ENCODE measurements at regions not wholly inside any gene's neighbourhood (a gene's known extent, or its start where the extent isn't known, plus 50 kb on each side); places are given as distances from the start of the nearest gene placed in this dataset.

GRCh38 chr12:45601390-45601789 lies 128.1 kb upstream of the ARID2 start:
- DNase-seq (ENCODE audit: low spot score in 2 of 2): no peak
- no peaks in the 10 kb centered on the region for H3K36me3 Mint-ChIP-seq (ENCODE audit: insufficient read depth)
- H3K27me3 Mint-ChIP-seq: peaks cover 22% of the 10 kb centered on the region
- H3K27ac Mint-ChIP-seq (ENCODE audit: low read depth): no peak overlapping the region
- no peak for ATAC-seq (replicated peaks; ENCODE audit: extremely low read depth, poor library complexity, severe bottlenecking)
- no peak overlapping the region for H3K4me3 Mint-ChIP-seq
- H3K9me3 Mint-ChIP-seq: peaks cover 6% of the 10 kb centered on the region
- H3K4me1 Mint-ChIP-seq: no peaks in the 10 kb centered on the region

- no peak for ATAC-seq (replicated peaks; ENCODE audit: extremely low read depth, poor library complexity, severe bottlenecking)
- H3K4me3 Mint-ChIP-seq: no peak overlapping the region
Measured at GRCh38 chr12:45601888-45602287, 127.6 kb upstream of the ARID2 start.

GRCh38 chr12:45605624-45606023 lies 123.9 kb upstream of the ARID2 start:
- Mint-ChIP-seq H3K9me3 (peaks cover 6% of the 10 kb centered on the region), H3K27me3 (peaks cover 11% of the 10 kb centered on the region), H3K36me3 (ENCODE audit: insufficient read depth) (no peaks in the 10 kb centered on the region), H3K27ac (ENCODE audit: low read depth) (no peak overlapping the region), H3K4me1 (no peaks in the 10 kb centered on the region), H3K4me3 (no peak overlapping the region)
- DNase-seq (ENCODE audit: low spot score in 2 of 2) (no peak), ATAC-seq (replicated peaks; ENCODE audit: extremely low read depth, poor library complexity, severe bottlenecking) (no peak)

More at GRCh38 chr12:45601888-45602287, 127.6 kb upstream of the ARID2 start:
- no peak for DNase-seq (ENCODE audit: low spot score in 2 of 2)
- Mint-ChIP-seq H3K4me1 (no peaks in the 10 kb centered on the region), H3K36me3 (ENCODE audit: insufficient read depth) (no peaks in the 10 kb centered on the region), H3K27me3 (peaks cover 20% of the 10 kb centered on the region), H3K9me3 (peaks cover 6% of the 10 kb centered on the region), H3K27ac (ENCODE audit: low read depth) (no peak overlapping the region)

GRCh38 chr12:45611061-45611460 lies 118.4 kb upstream of the ARID2 start:
- no peak overlapping the region for H3K4me3 Mint-ChIP-seq
- ATAC-seq (replicated peaks; ENCODE audit: extremely low read depth, poor library complexity, severe bottlenecking): no peak
- H3K36me3 Mint-ChIP-seq (ENCODE audit: insufficient read depth): no peaks in the 10 kb centered on the region
- H3K9me3 Mint-ChIP-seq: no peaks in the 10 kb centered on the region
- H3K27ac Mint-ChIP-seq (ENCODE audit: low read depth): no peak overlapping the region
- H3K27me3 Mint-ChIP-seq: peaks cover 1% of the 10 kb centered on the region
- no peak for DNase-seq (ENCODE audit: low spot score in 2 of 2)
- H3K4me1 Mint-ChIP-seq: no peaks in the 10 kb centered on the region

DNA sequence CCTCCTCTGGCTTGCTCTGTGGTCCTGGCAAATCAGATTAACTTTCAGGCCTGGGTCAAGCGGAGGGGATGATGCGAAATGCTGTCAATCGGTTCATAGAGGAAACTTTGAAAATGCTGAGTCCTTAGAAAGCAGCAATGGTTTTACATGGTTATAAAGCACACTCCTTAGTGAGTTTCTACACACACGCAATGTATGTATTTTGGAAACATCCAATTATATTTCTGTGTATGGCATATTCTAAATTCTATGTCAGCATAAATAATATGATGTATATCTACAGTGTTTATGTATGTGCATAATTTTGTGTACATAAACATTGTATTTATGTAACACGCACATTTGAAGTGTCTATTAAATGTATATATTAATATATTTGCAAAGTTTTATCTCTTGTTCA lies 118.0 kb upstream of the ARID2 start:
- Mint-ChIP-seq H3K27ac (ENCODE audit: low read depth) (no peak overlapping the region), H3K4me1 (no peaks in the 10 kb centered on the region), H3K4me3 (no peak overlapping the region), H3K27me3 (no peaks in the 10 kb centered on the region), H3K36me3 (ENCODE audit: insufficient read depth) (no peaks in the 10 kb centered on the region), H3K9me3 (no peaks in the 10 kb centered on the region)
- DNase-seq (ENCODE audit: low spot score in 2 of 2) (no peak), ATAC-seq (replicated peaks; ENCODE audit: extremely low read depth, poor library complexity, severe bottlenecking) (no peak)

GRCh38 chr12:45612044-45612794 lies 117.3 kb upstream of the ARID2 start:
- ATAC-seq (replicated peaks; ENCODE audit: extremely low read depth, poor library complexity, severe bottlenecking) (no peak), DNase-seq (ENCODE audit: low spot score in 2 of 2) (no peak)
- H3K36me3 Mint-ChIP-seq (ENCODE audit: insufficient read depth): no peaks in the 10 kb centered on the region
- H3K4me1 Mint-ChIP-seq: no peaks in the 10 kb centered on the region
- no peaks in the 10 kb centered on the region for H3K27me3 Mint-ChIP-seq
- H3K9me3 Mint-ChIP-seq: no peaks in the 10 kb centered on the region
- no peak overlapping the region for H3K27ac Mint-ChIP-seq (ENCODE audit: low read depth)
- H3K4me3 Mint-ChIP-seq: no peak overlapping the region

- ATAC-seq (replicated peaks; ENCODE audit: extremely low read depth, poor library complexity, severe bottlenecking): no peak
- DNase-seq (ENCODE audit: low spot score in 2 of 2): no peak
- Mint-ChIP-seq H3K4me3 (no peak overlapping the region), H3K27ac (ENCODE audit: low read depth) (no peak overlapping the region), H3K36me3 (ENCODE audit: insufficient read depth) (no peaks in the 10 kb centered on the region), H3K4me1 (no peaks in the 10 kb centered on the region), H3K27me3 (no peaks in the 10 kb centered on the region), H3K9me3 (no peaks in the 10 kb centered on the region)
Measured at GRCh38 chr12:45613296-45613695, 116.2 kb upstream of the ARID2 start.

GRCh38 chr12:45613855-45614254 lies 115.7 kb upstream of the ARID2 start:
- no peaks in the 10 kb centered on the region for H3K36me3 Mint-ChIP-seq (ENCODE audit: insufficient read depth)
- DNase-seq (ENCODE audit: low spot score in 2 of 2) (no peak), ATAC-seq (replicated peaks; ENCODE audit: extremely low read depth, poor library complexity, severe bottlenecking) (no peak)
- no peaks in the 10 kb centered on the region for H3K9me3 Mint-ChIP-seq
- H3K4me1 Mint-ChIP-seq: no peaks in the 10 kb centered on the region
- H3K4me3 Mint-ChIP-seq: no peak overlapping the region
- no peak overlapping the region for H3K27ac Mint-ChIP-seq (ENCODE audit: low read depth)
- no peaks in the 10 kb centered on the region for H3K27me3 Mint-ChIP-seq

DNA sequence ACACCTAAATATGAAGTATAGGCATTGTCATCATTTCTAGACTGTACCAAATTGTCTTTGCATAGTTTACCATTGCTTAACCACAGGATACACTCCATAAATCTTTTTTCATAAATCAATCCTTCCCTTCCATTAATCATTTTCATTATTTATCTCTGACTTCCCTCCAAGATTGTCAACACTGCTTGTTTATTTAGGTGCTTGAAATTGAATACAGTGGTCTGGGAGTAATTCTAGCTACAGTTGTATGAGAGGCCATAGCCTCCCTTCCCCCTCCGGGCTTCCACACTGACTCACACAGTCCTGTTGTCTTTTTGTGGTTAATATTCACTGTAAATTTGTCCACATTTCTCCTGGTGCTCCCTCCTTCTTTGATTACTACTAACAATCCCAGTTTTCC lies 114.2 kb upstream of the ARID2 start:
- Mint-ChIP-seq H3K27ac (ENCODE audit: low read depth) (no peak overlapping the region), H3K27me3 (no peaks in the 10 kb centered on the region), H3K9me3 (no peaks in the 10 kb centered on the region), H3K36me3 (ENCODE audit: insufficient read depth) (no peaks in the 10 kb centered on the region), H3K4me3 (no peak overlapping the region), H3K4me1 (no peaks in the 10 kb centered on the region)
- no peak for DNase-seq (ENCODE audit: low spot score in 2 of 2)
- ATAC-seq (replicated peaks; ENCODE audit: extremely low read depth, poor library complexity, severe bottlenecking): no peak

- ATAC-seq (replicated peaks; ENCODE audit: extremely low read depth, poor library complexity, severe bottlenecking): no peak
Measured at GRCh38 chr12:45619736-45620135, 109.8 kb upstream of the ARID2 start.

GRCh38 chr12:45621703-45622102 lies 107.8 kb upstream of the ARID2 start:
- no peak for ATAC-seq (replicated peaks; ENCODE audit: extremely low read depth, poor library complexity, severe bottlenecking)
- Mint-ChIP-seq H3K4me1 (no peaks in the 10 kb centered on the region), H3K9me3 (no peaks in the 10 kb centered on the region), H3K36me3 (ENCODE audit: insufficient read depth) (peaks cover 3% of the 10 kb centered on the region), H3K27me3 (peaks cover 32% of the 10 kb centered on the region), H3K27ac (ENCODE audit: low read depth) (no peak overlapping the region), H3K4me3 (no peak overlapping the region)
- DNase-seq (ENCODE audit: low spot score in 2 of 2): no peak

More at GRCh38 chr12:45619736-45620135, 109.8 kb upstream of the ARID2 start:
- H3K9me3 Mint-ChIP-seq: no peaks in the 10 kb centered on the region
- no peak for DNase-seq (ENCODE audit: low spot score in 2 of 2)
- H3K4me3 Mint-ChIP-seq: no peak overlapping the region
- H3K27ac Mint-ChIP-seq (ENCODE audit: low read depth): no peak overlapping the region
- no peaks in the 10 kb centered on the region for H3K4me1 Mint-ChIP-seq
- H3K27me3 Mint-ChIP-seq: peaks cover 31% of the 10 kb centered on the region
- peaks cover 3% of the 10 kb centered on the region for H3K36me3 Mint-ChIP-seq (ENCODE audit: insufficient read depth)

GRCh38 chr12:45622210-45622937 lies 107.1 kb upstream of the ARID2 start:
- Mint-ChIP-seq H3K4me1 (no peaks in the 10 kb centered on the region), H3K36me3 (ENCODE audit: insufficient read depth) (peaks cover 3% of the 10 kb centered on the region), H3K9me3 (no peaks in the 10 kb centered on the region), H3K4me3 (no peak overlapping the region), H3K27ac (ENCODE audit: low read depth) (no peak overlapping the region), H3K27me3 (peaks cover 39% of the 10 kb centered on the region)
- DNase-seq (ENCODE audit: low spot score in 2 of 2) (no peak), ATAC-seq (replicated peaks; ENCODE audit: extremely low read depth, poor library complexity, severe bottlenecking) (no peak)

DNA sequence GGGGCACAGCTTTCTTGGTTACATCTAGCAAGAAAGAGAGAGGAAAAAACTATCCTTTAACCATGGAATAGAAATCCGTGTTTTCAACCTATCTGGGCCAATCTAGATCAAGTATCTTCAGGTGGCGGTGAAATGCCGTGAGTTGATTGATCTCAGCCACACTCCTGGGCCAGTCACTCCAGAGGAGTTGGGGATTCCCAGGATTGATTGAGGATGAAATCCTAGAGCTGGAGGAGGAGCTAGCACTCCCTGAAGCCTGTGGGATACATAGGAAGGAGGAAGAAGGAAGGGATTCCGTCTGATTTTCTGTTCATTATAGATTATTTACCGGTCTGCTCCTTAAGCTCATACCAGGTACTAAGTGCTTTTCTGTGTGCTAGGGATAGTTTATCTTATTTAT lies 106.3 kb upstream of the ARID2 start:
- Mint-ChIP-seq H3K27ac (ENCODE audit: low read depth) (no peak overlapping the region), H3K27me3 (peaks cover 47% of the 10 kb centered on the region)
- DNase-seq (ENCODE audit: low spot score in 2 of 2): no peak

More for the DNA sequence above, 106.3 kb upstream of the ARID2 start:
- Mint-ChIP-seq H3K9me3 (no peaks in the 10 kb centered on the region), H3K4me3 (no peak overlapping the region), H3K36me3 (ENCODE audit: insufficient read depth) (peaks cover 3% of the 10 kb centered on the region), H3K4me1 (no peaks in the 10 kb centered on the region)
- ATAC-seq (replicated peaks; ENCODE audit: extremely low read depth, poor library complexity, severe bottlenecking): no peak
